HK-2 (cell line): ENCODE measurements at regions not wholly inside any gene's neighbourhood (a gene's known extent, or its start where the extent isn't known, plus 50 kb on each side); places are given as distances from the start of the nearest gene placed in this dataset.

Experiments
- DNase-seq: peaks from one replicate; pipeline ENCODE4 v3.0.0-alpha.2; 2018; ENCODE audit not compliant: unreplicated experiment

- no peak for DNase-seq
Measured at GRCh38 chr1:184141361-184141880, 89.9 kb downstream of the TSEN15 start.

- DNase-seq = no peak
Measured at GRCh38 chr1:184143449-184143848, 91.9 kb downstream of the TSEN15 start.

- no peak for DNase-seq
Measured at GRCh38 chr1:184145083-184145482, 93.6 kb downstream of the TSEN15 start.

GRCh38 chr1:184146202-184146601 is 94.7 kb downstream of the TSEN15 start:
- no peak for DNase-seq

- peak; percentile 22 for DNase-seq
Measured at GRCh38 chr1:184150776-184151531, 99.4 kb downstream of the TSEN15 start.

- DNase-seq = peak; percentile 33
Measured at GRCh38 chr1:184152434-184152898, 100.9 kb downstream of the TSEN15 start.

- DNase-seq = no peak
Measured at GRCh38 chr1:184152974-184153373, 101.4 kb downstream of the TSEN15 start.

GRCh38 chr1:184153731-184154130 is 102.2 kb downstream of the TSEN15 start:
- no peak for DNase-seq

GRCh38 chr1:184156521-184157393 is 105.2 kb downstream of the TSEN15 start:
- no peak for DNase-seq

- no peak for DNase-seq
Measured at GRCh38 chr1:184157394-184157742, 105.8 kb downstream of the TSEN15 start.

GRCh38 chr1:184158896-184159681 is 107.6 kb downstream of the TSEN15 start:
- no peak for DNase-seq

GRCh38 chr1:184160236-184160635 is 108.7 kb downstream of the TSEN15 start:
- no peak for DNase-seq

GRCh38 chr1:184161071-184161698 is 109.7 kb downstream of the TSEN15 start:
- DNase-seq = no peak

- DNase-seq = no peak
Measured at GRCh38 chr1:184162281-184162680, 110.8 kb downstream of the TSEN15 start.

GRCh38 chr1:184163674-184164465 is 112.3 kb downstream of the TSEN15 start:
- DNase-seq = no peak

- no peak for DNase-seq
Measured at GRCh38 chr1:184164536-184164935, 113.0 kb downstream of the TSEN15 start.

- DNase-seq = no peak
Measured at GRCh38 chr1:184166485-184166884, 115.0 kb downstream of the TSEN15 start.

- DNase-seq = no peak
Measured at GRCh38 chr1:184167352-184167751, 115.8 kb downstream of the TSEN15 start.

- no peak for DNase-seq
Measured at GRCh38 chr1:184170719-184171118, 119.2 kb downstream of the TSEN15 start.

GRCh38 chr1:184176058-184176457 is 124.5 kb downstream of the TSEN15 start:
- no peak for DNase-seq

GRCh38 chr1:184181044-184181443 is 129.5 kb downstream of the TSEN15 start:
- DNase-seq = no peak
